ENCODE measurements at regions not wholly inside any gene's neighbourhood (a gene's known extent, or its start where the extent isn't known, plus 50 kb on each side); places are given as distances from the start of the nearest gene placed in this dataset.

- Histone ChIP-seq H3K36me3 (ENCODE audit: control insufficient read depth, insufficient read depth, low read length) (no peaks in the 10 kb centered on the region), H3K4me2 (ENCODE audit: low read length) (no peak overlapping the region), H3K27ac (no peak overlapping the region), H3K4me3 (ENCODE audit: low read depth, low read length) (no peak overlapping the region), H3K27me3 (ENCODE audit: control insufficient read depth, insufficient read depth, low read length) (no peaks in the 10 kb centered on the region), H2AFZ (no peak overlapping the region), H3K9me3 (ENCODE audit: control insufficient read depth, low read length) (no peaks in the 10 kb centered on the region), H3K79me2 (no peaks in the 10 kb centered on the region), H3K9ac (no peak overlapping the region), H3K4me1 (no peaks in the 10 kb centered on the region)
- no peak for TF ChIP-seq CTCF (IDR thresholded peaks at IDR 0.05)
Observed at GRCh38 chr11:29005401-29005980, 897.3 kb downstream of the METTL15 start.

DNA sequence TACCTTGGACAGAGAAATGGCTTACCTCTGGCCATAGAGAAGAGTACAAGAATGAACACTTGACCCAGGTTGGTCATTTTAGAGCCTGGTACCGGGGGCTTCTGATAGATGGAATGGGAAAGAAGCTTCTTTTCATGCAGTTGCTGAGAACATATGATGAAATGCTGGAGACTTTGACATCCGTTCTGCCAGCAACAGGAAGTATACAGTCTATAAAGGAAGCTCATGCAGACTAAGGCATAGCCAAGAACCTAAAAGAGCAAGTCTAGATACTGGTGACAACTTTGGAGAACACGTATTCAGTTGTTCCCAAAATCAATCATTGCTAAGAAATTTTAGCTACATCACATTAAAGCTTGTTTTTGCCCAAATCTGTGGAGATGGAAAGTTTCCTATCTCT lies 894.6 kb downstream of the METTL15 start:
- no peaks in the 10 kb centered on the region for H3K9me3 ChIP-seq (ENCODE audit: control insufficient read depth, low read length)
- no peaks in the 10 kb centered on the region for H3K79me2 ChIP-seq
- H2AFZ ChIP-seq: no peak overlapping the region
- no peak overlapping the region for H3K4me2 ChIP-seq (ENCODE audit: low read length)
- no peaks in the 10 kb centered on the region for H3K27me3 ChIP-seq (ENCODE audit: control insufficient read depth, insufficient read depth, low read length)
- no peak overlapping the region for H3K4me3 ChIP-seq (ENCODE audit: low read depth, low read length)
- TF ChIP-seq CTCF (IDR thresholded peaks at IDR 0.05): no peak
- H3K4me1 ChIP-seq: no peaks in the 10 kb centered on the region
- no peaks in the 10 kb centered on the region for H3K36me3 ChIP-seq (ENCODE audit: control insufficient read depth, insufficient read depth, low read length)
- no peak overlapping the region for H3K9ac ChIP-seq
- H3K27ac ChIP-seq: no peak overlapping the region

DNA sequence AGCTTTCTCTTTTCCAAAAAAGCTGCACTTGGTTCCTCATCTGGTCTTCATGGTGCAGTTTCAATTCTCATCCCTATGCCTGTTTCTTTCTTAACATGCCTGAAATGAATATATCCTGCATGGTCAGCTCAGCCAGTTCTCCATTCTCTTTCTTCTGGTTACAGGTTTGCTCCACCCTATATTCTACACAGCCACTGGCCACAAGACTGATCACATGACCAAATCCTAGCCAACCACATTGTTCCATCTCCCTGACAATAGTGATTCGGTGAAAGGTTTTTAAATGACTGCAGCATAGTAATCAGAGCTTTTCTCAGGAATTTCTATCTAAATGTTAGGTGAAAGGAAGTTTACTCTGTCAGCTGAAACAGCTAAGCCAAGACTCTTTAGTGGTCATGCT lies 891.4 kb downstream of the METTL15 start:
- TF ChIP-seq CTCF (IDR thresholded peaks at IDR 0.05): no peak
- Histone ChIP-seq H3K27me3 (ENCODE audit: control insufficient read depth, insufficient read depth, low read length) (no peaks in the 10 kb centered on the region), H3K4me2 (ENCODE audit: low read length) (no peak overlapping the region), H3K9me3 (ENCODE audit: control insufficient read depth, low read length) (no peaks in the 10 kb centered on the region), H3K4me1 (no peaks in the 10 kb centered on the region), H3K9ac (no peak overlapping the region), H3K36me3 (ENCODE audit: control insufficient read depth, insufficient read depth, low read length) (no peaks in the 10 kb centered on the region), H3K4me3 (ENCODE audit: low read depth, low read length) (no peak overlapping the region), H3K27ac (no peak overlapping the region), H3K79me2 (no peaks in the 10 kb centered on the region), H2AFZ (no peak overlapping the region)

DNA sequence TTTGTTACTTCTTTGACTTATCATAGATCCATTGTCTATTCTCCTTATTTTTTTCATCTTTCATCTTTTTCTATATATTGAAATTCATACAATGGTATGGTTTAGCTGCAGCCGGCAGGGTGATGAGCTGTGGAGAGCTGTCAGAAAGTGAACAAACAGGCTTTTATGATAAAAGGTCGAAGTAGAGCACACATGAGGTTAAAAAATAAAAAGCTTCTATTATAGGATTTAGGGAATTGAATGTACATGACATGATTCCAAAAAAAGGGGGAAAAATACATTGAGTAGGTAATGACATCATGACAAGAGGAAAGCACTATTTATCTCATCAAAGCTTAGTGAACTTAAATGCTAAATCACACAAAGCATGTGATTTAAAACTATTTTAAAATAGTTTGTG lies 884.8 kb downstream of the METTL15 start:
- H3K9ac ChIP-seq: no peak overlapping the region
- no peak for TF ChIP-seq CTCF (IDR thresholded peaks at IDR 0.05)
- H3K9me3 ChIP-seq (ENCODE audit: control insufficient read depth, low read length): no peaks in the 10 kb centered on the region
- no peak overlapping the region for H3K27ac ChIP-seq
- H3K4me1 ChIP-seq: no peaks in the 10 kb centered on the region
- no peak overlapping the region for H3K4me2 ChIP-seq (ENCODE audit: low read length)
- no peak overlapping the region for H2AFZ ChIP-seq
- H3K79me2 ChIP-seq: no peaks in the 10 kb centered on the region
- no peak overlapping the region for H3K4me3 ChIP-seq (ENCODE audit: low read depth, low read length)
- no peaks in the 10 kb centered on the region for H3K36me3 ChIP-seq (ENCODE audit: control insufficient read depth, insufficient read depth, low read length)
- no peaks in the 10 kb centered on the region for H3K27me3 ChIP-seq (ENCODE audit: control insufficient read depth, insufficient read depth, low read length)

GRCh38 chr11:28984231-28984630 lies 876.0 kb downstream of the METTL15 start:
- no peak overlapping the region for H3K4me3 ChIP-seq (ENCODE audit: low read depth, low read length)
- no peak overlapping the region for H2AFZ ChIP-seq
- no peaks in the 10 kb centered on the region for H3K9me3 ChIP-seq (ENCODE audit: control insufficient read depth, low read length)
- H3K27ac ChIP-seq: no peak overlapping the region
- H3K36me3 ChIP-seq (ENCODE audit: control insufficient read depth, insufficient read depth, low read length): no peaks in the 10 kb centered on the region
- H3K79me2 ChIP-seq: no peaks in the 10 kb centered on the region
- no peak for TF ChIP-seq CTCF (IDR thresholded peaks at IDR 0.05)
- no peak overlapping the region for H3K4me2 ChIP-seq (ENCODE audit: low read length)
- H3K27me3 ChIP-seq (ENCODE audit: control insufficient read depth, insufficient read depth, low read length): no peaks in the 10 kb centered on the region
- no peak overlapping the region for H3K9ac ChIP-seq
- no peaks in the 10 kb centered on the region for H3K4me1 ChIP-seq

All from parathyroid adenoma (tissue), 2 donors.